Lung microvascular endothelial cell (primary cell): ENCODE measurements at regions not wholly inside any gene's neighbourhood (a gene's known extent, or its start where the extent isn't known, plus 50 kb on each side); places are given as distances from the start of the nearest gene placed in this dataset.
"Not testable (repeated sequence)": the region's sequence is repeated elsewhere in the genome, so short reads cannot be mapped to it uniquely, and the experiment has no call there.

ENCODE experiments used
- DNase-seq, 2 donors: peaks; one replicate each; pipeline versions ENCODE4 v3.0.0 to v3.0.0-alpha.2; 2010; ENCODE audit warnings: low read depth in 2 of 2

DNA sequence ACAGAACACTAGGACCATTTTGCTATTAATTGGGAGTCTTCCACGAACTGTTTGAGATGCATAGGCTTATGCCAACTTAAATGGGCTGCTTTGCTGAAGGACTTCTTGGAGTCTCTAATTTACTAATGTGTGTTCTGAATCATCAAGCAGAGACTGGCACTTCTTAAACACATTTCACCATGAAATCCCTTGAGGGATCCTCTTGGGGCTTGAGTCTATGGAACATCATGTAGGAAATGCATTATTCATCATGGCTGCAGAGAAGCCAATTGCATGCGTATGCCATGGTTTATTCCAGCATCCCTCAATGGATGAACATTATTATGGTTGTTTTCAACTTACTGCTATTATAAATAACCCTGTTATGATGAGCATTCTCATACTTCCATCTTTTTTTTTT lies 73.4 kb downstream of the FGD2 start:
- DNase-seq: no peak

- DNase-seq: no peak
Measured at GRCh38 chr6:37081042-37081607, 75.7 kb downstream of the FGD2 start.

GRCh38 chr6:37082390-37083130 lies 77.1 kb downstream of the FGD2 start:
- DNase-seq: no peak

GRCh38 chr6:37083243-37084138 lies 78.0 kb downstream of the FGD2 start:
- peak in 1 of 2 donors; percentile 43 for DNase-seq

DNA sequence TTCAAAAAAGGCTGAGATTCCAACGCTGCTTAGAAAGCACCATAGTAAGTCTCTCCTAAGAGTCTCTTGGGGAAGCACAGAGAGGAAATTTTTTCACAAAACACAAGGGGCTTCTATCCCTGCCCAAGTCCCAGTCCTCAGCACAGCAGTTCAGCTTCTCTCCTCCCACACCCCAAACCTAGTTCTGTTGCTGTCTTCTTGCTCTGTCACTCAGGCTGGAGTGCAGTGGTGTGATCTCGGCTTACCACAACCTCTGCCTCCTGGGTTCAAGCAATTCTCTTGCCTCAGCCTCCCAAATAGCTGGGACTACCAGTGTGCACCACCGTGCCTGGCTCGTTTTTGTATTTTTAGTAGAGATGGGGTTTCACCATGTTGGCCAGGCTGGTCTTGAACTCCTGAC lies 79.2 kb downstream of the FGD2 start:
- DNase-seq: not testable (repeated sequence)

DNA sequence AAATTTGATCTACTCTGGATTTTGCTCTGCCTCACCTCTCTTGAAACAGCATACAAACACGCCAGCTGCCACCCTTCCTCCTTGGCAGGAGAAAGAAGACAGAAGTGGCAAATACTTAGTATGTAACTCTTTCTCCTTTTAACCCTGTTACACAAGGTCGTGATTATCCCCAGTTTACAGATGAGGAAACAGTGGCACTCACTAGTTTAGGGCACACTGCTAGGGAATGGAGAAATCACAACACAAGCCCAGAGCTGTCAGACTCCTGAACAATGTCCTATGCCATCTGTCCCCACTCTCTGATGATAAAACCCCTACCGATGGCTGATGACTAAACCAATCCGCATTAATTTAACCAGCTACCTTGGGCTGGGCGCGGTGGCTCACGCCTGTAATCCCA lies 79.7 kb downstream of the FGD2 start:
- no peak for DNase-seq

DNA sequence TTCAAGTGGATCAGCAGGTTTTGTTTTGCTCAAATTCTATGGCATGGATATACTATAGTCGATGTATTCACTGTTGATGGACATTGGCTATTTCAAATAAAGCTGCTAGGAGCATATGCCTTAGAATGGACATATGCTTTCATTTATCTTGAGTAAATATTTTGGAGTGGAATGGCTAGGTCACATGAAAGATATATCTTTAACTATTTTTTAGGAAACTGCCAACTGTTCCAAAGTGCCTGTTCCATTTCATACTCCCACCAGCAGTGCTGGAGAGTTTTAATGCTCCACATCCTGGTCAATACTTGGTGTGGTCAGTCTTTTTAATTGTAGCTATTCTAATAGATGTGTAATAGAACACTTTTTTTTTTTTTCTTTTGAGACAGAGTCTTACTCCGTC lies 81.1 kb upstream of the PIM1 start:
- DNase-seq: no peak

GRCh38 chr6:37089783-37090182 lies 80.2 kb upstream of the PIM1 start:
- no peak for DNase-seq

- not testable (repeated sequence) for DNase-seq
Measured at GRCh38 chr6:37091104-37091503, 78.8 kb upstream of the PIM1 start.

DNA sequence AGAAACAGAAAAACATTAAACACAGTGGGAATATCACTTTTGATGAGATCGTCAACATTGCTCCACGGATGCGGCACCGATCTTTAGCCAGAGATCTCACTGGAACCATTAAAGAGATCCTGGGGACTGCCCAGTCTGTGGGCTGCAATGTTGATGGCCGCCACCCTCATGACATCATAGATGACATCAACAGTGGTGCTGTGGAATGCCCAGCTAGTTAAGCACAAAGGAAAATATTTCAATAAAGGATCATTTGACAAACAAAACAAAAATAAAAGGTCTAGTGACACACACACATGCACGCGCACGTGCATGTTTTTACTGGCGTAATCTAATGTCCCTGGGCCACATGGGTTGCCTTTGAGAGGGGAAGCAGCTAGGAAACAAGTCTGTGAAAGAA lies 78.4 kb upstream of the PIM1 start:
- DNase-seq: peak in 1 of 2 donors; percentile 37

GRCh38 chr6:37092923-37093727 lies 76.8 kb upstream of the PIM1 start:
- DNase-seq: no peak

GRCh38 chr6:37093728-37094069 lies 76.3 kb upstream of the PIM1 start:
- DNase-seq: no peak

- DNase-seq: no peak
Measured at GRCh38 chr6:37095997-37096396, 74.0 kb upstream of the PIM1 start.

GRCh38 chr6:37097335-37097734 lies 72.6 kb upstream of the PIM1 start:
- no peak for DNase-seq

DNA sequence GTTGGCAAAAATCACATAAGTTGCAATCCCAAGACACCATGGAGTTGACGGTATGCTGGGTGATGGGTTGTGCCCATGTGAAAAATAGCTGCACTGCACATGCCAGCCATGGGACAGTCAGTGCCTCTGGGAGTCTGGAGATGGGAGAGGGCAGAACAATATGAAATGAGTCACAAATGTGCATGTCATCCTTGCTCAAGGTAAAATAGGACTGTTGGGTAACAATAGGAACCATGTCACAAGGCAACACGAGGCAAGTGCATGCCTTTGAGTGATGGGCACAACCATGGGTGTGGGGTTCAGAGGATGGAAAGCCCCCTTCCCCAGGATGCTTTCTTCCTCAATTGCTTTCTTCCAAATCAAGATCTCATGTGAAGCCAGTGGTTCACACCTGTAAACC lies 70.5 kb upstream of the PIM1 start:
- no peak for DNase-seq

- no peak for DNase-seq
Measured at GRCh38 chr6:37100745-37101144, 69.2 kb upstream of the PIM1 start.

DNA sequence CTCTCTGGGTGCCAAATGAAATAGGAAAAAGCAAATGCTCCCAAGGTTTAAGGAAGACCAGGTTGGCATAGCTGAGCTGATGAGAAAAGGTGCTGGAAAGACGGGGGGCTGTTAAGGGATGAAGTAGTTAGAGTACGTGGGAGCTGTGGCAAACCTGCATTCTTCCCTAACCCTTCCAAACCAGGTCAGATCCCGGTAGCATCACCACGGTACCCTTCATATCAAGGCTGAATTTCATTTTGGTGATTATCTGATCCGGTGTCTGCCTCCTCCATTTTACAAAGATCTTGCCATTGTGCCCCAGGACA lies 68.0 kb upstream of the PIM1 start:
- DNase-seq: no peak

GRCh38 chr6:37102299-37103168 lies 67.4 kb upstream of the PIM1 start:
- DNase-seq: peak; percentile 87 to 89

GRCh38 chr6:37103169-37104039 lies 66.5 kb upstream of the PIM1 start:
- peak; percentile 20 to 80 for DNase-seq

DNA sequence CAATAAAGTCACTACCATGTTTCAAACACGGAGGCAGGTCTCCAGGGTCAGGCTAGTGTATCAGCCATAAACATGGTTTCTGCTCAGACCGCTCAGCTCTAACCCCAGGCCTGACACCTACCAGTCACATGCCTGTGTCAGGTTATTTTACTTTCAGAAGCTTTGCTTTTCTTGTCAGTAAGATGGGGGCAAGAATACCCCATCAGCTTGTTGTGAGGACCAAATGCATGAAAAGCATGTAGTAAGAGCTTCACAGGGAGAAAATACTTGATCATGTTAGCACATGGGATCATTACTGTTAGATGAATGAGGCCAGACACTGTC lies 65.2 kb upstream of the PIM1 start:
- no peak for DNase-seq
